ENCODE measurements at regions not wholly inside any gene's neighbourhood (a gene's known extent, or its start where the extent isn't known, plus 50 kb on each side); places are given as distances from the start of the nearest gene placed in this dataset.
"Not testable (repeated sequence)": the region's sequence is repeated elsewhere in the genome, so short reads cannot be mapped to it uniquely, and the experiment has no call there.

GRCh38 chr2:192969055-192969454, 774.3 kb upstream of the TMEFF2 start:
- no peak for DNase-seq (ENCODE audit: low spot score)

GRCh38 chr2:192960945-192961344, 766.2 kb upstream of the TMEFF2 start:
- no peak for DNase-seq (ENCODE audit: low spot score)

- DNase-seq (ENCODE audit: low spot score), result not testable (repeated sequence)
These were observed 763.9 kb upstream of the TMEFF2 start for GRCh38 chr2:192958615-192959014.

- no peak for DNase-seq (ENCODE audit: low spot score)
These were observed 762.7 kb upstream of the TMEFF2 start for GRCh38 chr2:192957425-192957824.

- DNase-seq (ENCODE audit: low spot score), result no peak
These were observed 758.4 kb upstream of the TMEFF2 start for GRCh38 chr2:192953116-192953515.

- no peak for DNase-seq (ENCODE audit: low spot score)
These were observed 757.5 kb upstream of the TMEFF2 start for GRCh38 chr2:192952245-192952644.

- DNase-seq (ENCODE audit: low spot score), result no peak
These were observed 753.6 kb upstream of the TMEFF2 start for GRCh38 chr2:192948316-192948715.

- DNase-seq (ENCODE audit: low spot score), result no peak
These were observed 752.6 kb upstream of the TMEFF2 start for GRCh38 chr2:192947352-192947751.

- DNase-seq (ENCODE audit: low spot score), result no peak
These were observed 746.0 kb upstream of the TMEFF2 start for GRCh38 chr2:192940767-192941166.

GRCh38 chr2:192932376-192932775, 737.6 kb upstream of the TMEFF2 start:
- DNase-seq (ENCODE audit: low spot score), result no peak

- not testable (repeated sequence) for DNase-seq (ENCODE audit: low spot score)
These were observed 726.9 kb upstream of the TMEFF2 start for GRCh38 chr2:192921631-192922030.

GRCh38 chr2:192901446-192901845, 706.7 kb upstream of the TMEFF2 start:
- DNase-seq (ENCODE audit: low spot score), result no peak

- DNase-seq (ENCODE audit: low spot score), result no peak
These were observed 704.7 kb upstream of the TMEFF2 start for GRCh38 chr2:192899466-192899865.

- DNase-seq (ENCODE audit: low spot score), result not testable (repeated sequence)
These were observed 699.2 kb upstream of the TMEFF2 start for GRCh38 chr2:192893976-192894375.

- no peak for DNase-seq (ENCODE audit: low spot score)
These were observed 693.4 kb upstream of the TMEFF2 start for GRCh38 chr2:192888109-192888508.

GRCh38 chr2:192887337-192887736, 692.6 kb upstream of the TMEFF2 start:
- no peak for DNase-seq (ENCODE audit: low spot score)

GRCh38 chr2:192886636-192887035, 691.9 kb upstream of the TMEFF2 start:
- no peak for DNase-seq (ENCODE audit: low spot score)

- no peak for DNase-seq (ENCODE audit: low spot score)
These were observed 690.9 kb upstream of the TMEFF2 start for GRCh38 chr2:192885569-192886160.

- DNase-seq (ENCODE audit: low spot score), result no peak
These were observed 682.4 kb upstream of the TMEFF2 start for GRCh38 chr2:192877159-192877558.

GRCh38 chr2:192876698-192877097, 682.0 kb upstream of the TMEFF2 start:
- DNase-seq (ENCODE audit: low spot score), result no peak

- DNase-seq (ENCODE audit: low spot score), result no peak
These were observed 660.0 kb upstream of the TMEFF2 start for GRCh38 chr2:192854706-192855105.

- DNase-seq (ENCODE audit: low spot score), result no peak
These were observed 659.3 kb upstream of the TMEFF2 start for GRCh38 chr2:192854031-192854430.

GRCh38 chr2:192828947-192829346, 634.2 kb upstream of the TMEFF2 start:
- DNase-seq (ENCODE audit: low spot score), result no peak

GRCh38 chr2:192828175-192828574, 633.4 kb upstream of the TMEFF2 start:
- no peak for DNase-seq (ENCODE audit: low spot score)

GRCh38 chr2:192827735-192828134, 633.0 kb upstream of the TMEFF2 start:
- DNase-seq (ENCODE audit: low spot score), result no peak
